Neural progenitor cell (in vitro differentiated cells): ENCODE measurements at regions not wholly inside any gene's neighbourhood (a gene's known extent, or its start where the extent isn't known, plus 50 kb on each side); places are given as distances from the start of the nearest gene placed in this dataset.

ENCODE experiments used
- DNase-seq: peaks from one replicate; pipeline ENCODE4 v3.0.0-alpha.2; 2016; ENCODE audit warnings: low spot score
- H2AFZ ChIP-seq: fragments of 200-600 bp; sonication (generic); replicated peaks from 2 replicates; pipeline ENCODE4 v1.6.1; 2016; ENCODE audit warnings: antibody characterized with exemption
- H3F3A ChIP-seq: fragments of 200-600 bp; sonication (generic); 2 replicates; pipeline ENCODE4 v1.6.1; 2016; ENCODE audit warnings: antibody characterized with exemption, low read depth
- H3K27ac ChIP-seq: fragments of 200-600 bp; sonication (generic); 2 replicates; pipeline ENCODE4 v1.5.1; 2016; ENCODE audit warnings: mild to moderate bottlenecking
- H3K27me3 ChIP-seq: fragments of 200-600 bp; sonication (generic); 2 replicates; pipeline ENCODE4 v1.6.1; 2016; ENCODE audit warnings: mild to moderate bottlenecking, moderate library complexity
- H3K36me3 ChIP-seq: fragments of 200-600 bp; sonication (generic); 2 replicates; pipeline ENCODE4 v1.5.1; 2016
- H3K4me1 ChIP-seq: fragments of 200-600 bp; sonication (generic); 2 replicates; pipeline ENCODE4 v1.6.1; 2016; ENCODE audit warnings: mixed run types
- H3K4me2 ChIP-seq: fragments of 200-600 bp; sonication (generic); 2 replicates; pipeline ENCODE4 v1.6.1; 2016
- H3K4me3 ChIP-seq: fragments of 200-600 bp; sonication (generic); 2 replicates; pipeline ENCODE4 v1.5.1; 2016
- H3K79me2 ChIP-seq: fragments of 200-600 bp; sonication (generic); 2 replicates; pipeline ENCODE4 v1.6.1; 2016; ENCODE audit warnings: low read depth
- H3K9ac ChIP-seq: fragments of 200-600 bp; sonication (generic); 2 replicates; pipeline ENCODE4 v1.6.1; 2016
- H3K9me3 ChIP-seq: fragments of 200-600 bp; sonication (generic); 2 replicates; pipeline ENCODE4 v1.5.1; 2016; ENCODE audit warnings: low read depth
- H4K20me1 ChIP-seq: fragments of 200-600 bp; sonication (generic); 2 replicates; pipeline ENCODE4 v1.6.1; 2016; ENCODE audit warnings: low read depth
- H3K27ac Mint-ChIP-seq: 3 replicates; pipeline ENCODE4 v1.8.0; 2021; ENCODE audit warnings: mixed read lengths
- H3K27me3 Mint-ChIP-seq: 2 replicates; pipeline ENCODE4 v1.8.0; 2022; ENCODE audit warnings: low read depth, mild to moderate bottlenecking, inconsistent platforms, moderate library complexity, mixed read lengths; ENCODE audit not compliant: insufficient read depth
- H3K36me3 Mint-ChIP-seq: 3 replicates; pipeline ENCODE4 v1.8.0; 2021; ENCODE audit warnings: mixed read lengths
- H3K4me1 Mint-ChIP-seq: 3 replicates; pipeline ENCODE4 v1.8.0; 2021; ENCODE audit warnings: mixed read lengths
- H3K4me3 Mint-ChIP-seq: 3 replicates; pipeline ENCODE4 v1.8.0; 2021; ENCODE audit warnings: mild to moderate bottlenecking, moderate library complexity, mixed read lengths
- H3K9me3 Mint-ChIP-seq: 3 replicates; pipeline ENCODE4 v1.8.0; 2020; ENCODE audit warnings: mixed read lengths
- CTCF ChIP-seq: fragments of 200-600 bp; sonication (generic); IDR thresholded peaks from 2 replicates; pipeline ENCODE4 v1.5.1; 2017; ENCODE audit warnings: antibody characterized with exemption, mild to moderate bottlenecking
- EZH2 ChIP-seq: fragments of 200-600 bp; sonication (generic); IDR thresholded peaks from 2 replicates; pipeline ENCODE4 v1.6.1; 2017; ENCODE audit warnings: antibody characterized with exemption, mild to moderate bottlenecking, moderate library complexity
- EZH2phosphoT487 ChIP-seq: fragments of 200-600 bp; sonication (generic); IDR thresholded peaks from 2 replicates; pipeline ENCODE4 v1.6.1; 2017; ENCODE audit warnings: antibody characterized with exemption

- no peaks in the 10 kb centered on the region for H3K36me3 ChIP-seq
- Mint-ChIP-seq H3K4me1 (peaks cover 4% of the 10 kb centered on the region), H3K27ac (no peak overlapping the region), H3K27me3 (peaks cover 5% of the 10 kb centered on the region), H3K36me3 (no peaks in the 10 kb centered on the region), H3K4me3 (no peak overlapping the region), H3K9me3 (peaks cover 2% of the 10 kb centered on the region)
- H2AFZ ChIP-seq, result no peak overlapping the region
- no peak overlapping the region for H3K4me3 ChIP-seq
- H3K4me1 ChIP-seq, result no peaks in the 10 kb centered on the region
- no peaks in the 10 kb centered on the region for H4K20me1 ChIP-seq
- H3K4me2 ChIP-seq, result no peak overlapping the region
- no peak overlapping the region for H3K9ac ChIP-seq
- TF ChIP-seq CTCF, result no peak
- no peak for TF ChIP-seq EZH2phosphoT487
- DNase-seq, result no peak
- no peak overlapping the region for H3K27ac ChIP-seq
- H3K79me2 ChIP-seq, result no peaks in the 10 kb centered on the region
- H3F3A ChIP-seq, result no peaks in the 10 kb centered on the region
- no peaks in the 10 kb centered on the region for H3K27me3 ChIP-seq
- no peaks in the 10 kb centered on the region for H3K9me3 ChIP-seq
Observed at GRCh38 chr2:16437189-16437588, 228.4 kb downstream of the CYRIA start.

- peaks cover 10% of the 10 kb centered on the region for H3K27me3 Mint-ChIP-seq
- H3K4me3 Mint-ChIP-seq, result no peak overlapping the region
- Histone ChIP-seq H3K4me1 (no peaks in the 10 kb centered on the region), H3K36me3 (no peaks in the 10 kb centered on the region), H3K9ac (no peak overlapping the region), H3K79me2 (no peaks in the 10 kb centered on the region), H3K4me2 (no peak overlapping the region), H3K4me3 (no peak overlapping the region), H3K27me3 (no peaks in the 10 kb centered on the region), H4K20me1 (no peaks in the 10 kb centered on the region), H2AFZ (no peak overlapping the region), H3K9me3 (no peaks in the 10 kb centered on the region), H3F3A (no peaks in the 10 kb centered on the region), H3K27ac (no peak overlapping the region)
- H3K9me3 Mint-ChIP-seq, result peaks cover 2% of the 10 kb centered on the region
- no peak for DNase-seq
- TF ChIP-seq CTCF (no peak), EZH2 (no peak), EZH2phosphoT487 (no peak)
- H3K4me1 Mint-ChIP-seq, result peaks cover 4% of the 10 kb centered on the region
- no peaks in the 10 kb centered on the region for H3K36me3 Mint-ChIP-seq
- H3K27ac Mint-ChIP-seq, result no peak overlapping the region
Observed at GRCh38 chr2:16434393-16434792, 231.2 kb downstream of the CYRIA start.

GRCh38 chr2:16430846-16431245 is 234.8 kb downstream of the CYRIA start:
- Histone ChIP-seq H3K9me3 (no peaks in the 10 kb centered on the region), H3K9ac (no peak overlapping the region), H3K36me3 (no peaks in the 10 kb centered on the region), H3K79me2 (no peaks in the 10 kb centered on the region), H4K20me1 (no peaks in the 10 kb centered on the region), H3K27me3 (no peaks in the 10 kb centered on the region), H3F3A (no peaks in the 10 kb centered on the region), H2AFZ (no peak overlapping the region), H3K27ac (no peak overlapping the region), H3K4me3 (no peak overlapping the region), H3K4me1 (peaks cover 5% of the 10 kb centered on the region), H3K4me2 (no peak overlapping the region)
- H3K27me3 Mint-ChIP-seq, result peaks cover 8% of the 10 kb centered on the region
- H3K4me1 Mint-ChIP-seq, result peaks cover 4% of the 10 kb centered on the region
- no peak overlapping the region for H3K27ac Mint-ChIP-seq
- H3K9me3 Mint-ChIP-seq, result peaks cover 2% of the 10 kb centered on the region
- no peak for TF ChIP-seq EZH2phosphoT487
- no peak for TF ChIP-seq EZH2
- no peak for TF ChIP-seq CTCF
- H3K36me3 Mint-ChIP-seq, result no peaks in the 10 kb centered on the region
- no peak for DNase-seq
- no peak overlapping the region for H3K4me3 Mint-ChIP-seq
